NCI-H1930 (cell line): ENCODE measurements at regions not wholly inside any gene's neighbourhood (a gene's known extent, or its start where the extent isn't known, plus 50 kb on each side); places are given as distances from the start of the nearest gene placed in this dataset.
"Not testable (repeated sequence)": the region's sequence is repeated elsewhere in the genome, so short reads cannot be mapped to it uniquely, and the experiment has no call there.

Experiments
- DNase-seq, 2 experiments: peaks; one replicate each; lab custom pipeline; 2025; lab: John Stamatoyannopoulos, UW

DNA sequence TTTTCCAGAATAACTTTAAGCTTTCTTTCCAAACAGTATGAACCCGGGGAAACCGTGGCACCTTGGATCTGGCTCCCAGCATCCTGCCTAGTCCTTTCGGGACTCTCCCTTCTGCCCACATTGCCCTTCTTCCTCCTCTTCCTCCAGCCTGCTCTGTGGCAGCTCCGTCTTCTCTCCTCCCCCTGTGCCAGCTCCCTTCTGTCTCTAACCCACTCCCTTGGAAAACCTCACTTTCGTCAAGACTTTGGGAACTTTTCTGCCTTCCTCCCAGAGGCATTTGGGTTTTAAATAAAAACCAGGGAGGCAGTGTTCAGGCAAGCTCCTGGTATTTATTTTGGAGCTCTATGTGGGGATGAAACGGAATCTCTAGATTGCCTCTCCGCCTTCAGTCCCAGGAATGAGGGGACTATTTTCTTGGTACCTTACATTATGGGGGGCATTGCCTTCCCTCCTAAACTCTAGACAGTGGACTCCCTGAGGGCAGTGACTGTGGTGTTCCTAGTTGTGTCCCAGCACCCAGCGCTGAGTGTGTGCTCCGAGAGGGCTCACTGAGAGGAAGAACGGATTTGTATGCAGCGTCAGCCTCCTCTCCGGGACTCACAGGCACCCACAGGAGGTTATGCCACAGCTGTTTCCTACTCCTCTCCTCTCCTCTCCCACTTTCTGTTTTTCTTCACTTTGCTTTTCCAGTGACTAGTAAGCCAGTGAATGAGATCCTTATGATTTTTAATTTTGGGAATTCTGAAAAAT is 105.4 kb upstream of the MRPS22 start:
- no peak for DNase-seq

DNA sequence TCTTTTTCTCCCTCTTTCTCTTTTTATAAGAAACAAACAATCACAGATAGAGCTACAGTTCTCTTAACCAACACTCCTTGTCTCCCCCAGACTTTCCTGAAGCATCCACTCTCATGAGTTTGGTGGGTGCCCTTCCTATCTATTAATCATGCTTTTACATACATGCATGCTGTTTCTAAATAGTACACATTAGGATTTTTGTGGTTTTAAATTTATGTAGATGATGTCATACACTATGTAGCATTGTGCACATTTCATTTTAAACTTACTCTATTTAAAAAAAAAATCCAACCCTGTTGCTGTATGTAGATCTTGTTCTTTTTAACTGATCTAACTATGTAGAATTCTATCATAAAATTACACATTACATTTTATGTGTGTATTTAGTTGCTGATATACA is 104.3 kb upstream of the MRPS22 start:
- no peak for DNase-seq

- no peak for DNase-seq
These were observed 102.0 kb upstream of the MRPS22 start for GRCh38 chr3:139241783-139242182.

GRCh38 chr3:139243710-139244109 is 100.1 kb upstream of the MRPS22 start:
- no peak for DNase-seq

GRCh38 chr3:139248593-139249255 is 95.1 kb upstream of the MRPS22 start:
- no peak for DNase-seq

DNA sequence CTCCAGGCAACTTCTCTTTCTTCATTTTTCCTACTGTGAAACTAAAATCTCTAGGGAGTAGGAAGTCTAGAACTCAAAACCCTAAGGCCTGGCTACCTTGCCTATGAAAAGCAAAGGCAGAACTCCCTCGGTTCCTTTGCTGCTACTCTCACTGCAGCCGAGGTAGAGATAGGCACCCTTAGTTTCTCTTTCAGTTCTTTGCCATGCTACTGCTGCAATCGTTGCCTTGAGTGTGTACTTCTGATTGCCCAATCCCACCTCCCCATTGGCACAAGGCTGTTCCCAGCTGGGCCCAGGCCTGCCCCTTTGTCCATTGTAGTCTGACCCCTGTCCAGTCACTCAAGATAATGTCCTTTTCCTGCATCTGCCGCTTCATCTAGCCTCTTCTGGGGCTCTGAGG is 92.3 kb upstream of the MRPS22 start:
- no peak for DNase-seq

GRCh38 chr3:139252719-139253118 is 91.1 kb upstream of the MRPS22 start:
- DNase-seq, result no peak

DNA sequence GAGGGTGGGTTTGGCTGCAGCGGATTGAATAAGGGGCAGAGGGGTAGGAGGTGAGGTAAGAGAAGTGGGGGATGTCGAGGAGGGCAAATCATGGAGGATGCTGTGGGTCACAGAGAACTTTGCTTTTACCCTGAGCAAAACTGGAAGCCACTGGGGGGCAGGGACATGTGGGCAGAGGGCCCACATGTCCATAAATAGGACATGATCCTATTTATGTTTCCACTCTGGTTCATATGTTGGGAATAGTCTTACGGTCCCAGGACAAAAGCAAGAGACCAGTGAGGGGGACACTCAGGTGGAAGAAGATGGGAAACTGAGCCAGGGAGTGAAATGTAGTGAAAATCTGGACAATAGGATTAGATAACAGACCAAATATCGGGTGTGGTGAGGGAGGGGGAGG is 85.5 kb upstream of the MRPS22 start:
- DNase-seq, result no peak

DNA sequence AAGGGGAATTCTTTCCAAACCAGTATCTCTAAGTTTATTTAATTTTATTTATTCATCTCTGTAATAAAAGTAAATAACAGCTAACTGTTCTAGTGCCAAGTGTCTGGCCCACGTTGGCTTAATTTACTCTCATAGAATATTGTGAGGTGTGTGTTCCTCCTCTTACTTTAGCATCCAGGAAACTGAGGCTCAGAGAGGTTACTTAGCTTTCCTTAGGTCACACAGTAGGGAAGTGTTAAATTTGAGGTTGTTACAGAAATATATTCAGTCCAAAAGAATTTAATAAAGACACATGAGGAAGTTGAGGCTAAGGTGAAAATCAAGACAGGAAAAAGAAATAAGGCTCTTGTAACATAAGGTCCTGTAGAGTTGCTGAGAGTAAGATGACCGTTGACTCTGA is 84.4 kb upstream of the MRPS22 start:
- DNase-seq, result no peak

DNA sequence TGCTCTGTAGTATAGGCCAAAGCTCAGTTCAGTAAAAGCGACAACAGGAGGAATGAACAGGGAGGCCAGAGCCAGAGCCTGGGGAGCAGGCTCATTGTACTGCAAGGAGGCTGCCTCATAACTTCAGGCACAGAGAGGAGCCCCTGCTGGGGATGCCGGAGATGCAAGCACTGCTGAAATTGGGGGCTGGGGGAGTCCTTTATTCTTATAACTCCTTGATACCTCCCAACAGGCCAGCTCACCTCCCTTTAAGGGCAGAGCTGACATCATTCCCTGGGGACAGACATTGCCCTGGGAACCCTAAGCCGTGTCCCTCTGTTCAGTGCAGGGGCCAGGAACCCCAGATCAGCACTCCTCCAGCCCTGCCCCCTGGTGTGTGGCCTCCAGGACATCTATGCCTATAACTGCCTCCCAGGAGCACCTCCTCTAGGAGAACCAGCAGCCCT is 83.8 kb upstream of the MRPS22 start:
- DNase-seq, result no peak

GRCh38 chr3:139260793-139261736 is 82.8 kb upstream of the MRPS22 start:
- DNase-seq, result no peak

GRCh38 chr3:139261754-139262586 is 81.8 kb upstream of the MRPS22 start:
- DNase-seq, result no peak

GRCh38 chr3:139263798-139264197 is 80.0 kb upstream of the MRPS22 start:
- DNase-seq, result no peak

- DNase-seq, result no peak
These were observed 79.4 kb upstream of the MRPS22 start for GRCh38 chr3:139264375-139264774.

GRCh38 chr3:139265131-139266016 is 78.4 kb upstream of the MRPS22 start:
- DNase-seq, result no peak

DNA sequence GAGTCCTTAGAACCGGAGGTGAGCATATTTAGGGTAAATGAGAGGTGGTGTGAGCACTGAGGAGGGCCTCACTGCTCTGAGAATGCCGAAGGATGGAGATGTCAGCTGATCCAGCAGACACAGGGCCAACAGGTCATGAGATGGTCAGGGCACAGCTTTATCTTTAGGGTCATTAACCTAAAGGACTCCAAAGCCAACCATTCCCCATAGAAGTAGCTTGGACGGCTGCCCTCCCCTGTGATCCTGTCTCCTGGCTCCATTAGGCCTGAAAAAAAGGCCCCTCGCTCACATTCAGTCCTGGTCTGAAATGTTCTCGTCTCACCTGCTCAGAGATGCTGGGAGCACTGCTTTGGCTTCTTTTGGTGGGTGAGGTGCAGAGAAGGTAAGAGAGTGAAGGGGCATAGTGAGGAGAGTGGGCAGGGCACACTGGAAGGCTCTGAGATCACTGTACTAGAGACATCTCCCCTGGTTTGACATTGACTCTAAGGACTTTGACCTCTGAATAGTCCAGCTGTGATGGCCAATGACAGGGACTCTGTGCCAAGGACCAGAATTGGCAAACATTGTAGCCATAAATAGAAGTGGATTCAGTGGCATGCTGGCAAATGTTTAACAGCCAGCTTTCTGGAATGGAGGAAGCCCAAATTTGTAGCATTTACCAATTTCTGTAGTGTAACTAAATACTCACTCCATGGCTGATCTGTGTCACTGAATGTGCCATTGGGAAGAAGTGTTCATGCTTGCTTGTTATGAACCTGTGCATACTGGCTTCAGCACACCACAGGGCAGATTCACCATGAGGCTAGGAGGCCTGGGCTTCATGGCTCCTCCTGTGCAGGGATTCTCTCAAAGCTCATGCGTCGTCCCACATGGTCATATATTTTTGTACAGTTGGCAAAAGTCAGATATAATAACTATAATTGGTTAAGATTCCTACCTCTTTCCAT is 76.2 kb upstream of the MRPS22 start:
- no peak for DNase-seq

- no peak for DNase-seq
These were observed 73.8 kb upstream of the MRPS22 start for GRCh38 chr3:139269984-139270383.

GRCh38 chr3:139270652-139271051 is 73.2 kb upstream of the MRPS22 start:
- DNase-seq, result not testable (repeated sequence)

GRCh38 chr3:139280027-139280671 is 63.7 kb upstream of the MRPS22 start:
- DNase-seq, result no peak
